GM06990 (cell line): ENCODE measurements at regions not wholly inside any gene's neighbourhood (a gene's known extent, or its start where the extent isn't known, plus 50 kb on each side); places are given as distances from the start of the nearest gene placed in this dataset.

ENCODE experiments used
- DNase-seq: peaks from one replicate; pipeline ENCODE4 v3.0.0-alpha.2; 2011; ENCODE audit not compliant: insufficient read length; ENCODE audit errors: extremely low read depth
- H3K27me3 ChIP-seq: replicated peaks from 2 replicates; pipeline ENCODE4 v1.6.0; 2011; ENCODE audit warnings: low read length; ENCODE audit not compliant: control insufficient read depth, insufficient read depth
- H3K36me3 ChIP-seq: 2 replicates; pipeline ENCODE4 v1.5.1; 2011; ENCODE audit warnings: low read length; ENCODE audit not compliant: control insufficient read depth, insufficient read depth
- H3K4me3 ChIP-seq: replicated peaks from 2 replicates; pipeline ENCODE4 v1.5.1; 2011; ENCODE audit warnings: low read depth, mild to moderate bottlenecking, control low read depth, low read length
- TF ChIP-seq, protein P1 (sequence below): IDR thresholded peaks from 2 replicates; pipeline ENCODE4 v1.5.1; 2011; ENCODE audit warnings: low read length, control low read depth, mild to moderate bottlenecking, inconsistent platforms; ENCODE audit not compliant: insufficient read depth, poor library complexity, severe bottlenecking

DNA sequence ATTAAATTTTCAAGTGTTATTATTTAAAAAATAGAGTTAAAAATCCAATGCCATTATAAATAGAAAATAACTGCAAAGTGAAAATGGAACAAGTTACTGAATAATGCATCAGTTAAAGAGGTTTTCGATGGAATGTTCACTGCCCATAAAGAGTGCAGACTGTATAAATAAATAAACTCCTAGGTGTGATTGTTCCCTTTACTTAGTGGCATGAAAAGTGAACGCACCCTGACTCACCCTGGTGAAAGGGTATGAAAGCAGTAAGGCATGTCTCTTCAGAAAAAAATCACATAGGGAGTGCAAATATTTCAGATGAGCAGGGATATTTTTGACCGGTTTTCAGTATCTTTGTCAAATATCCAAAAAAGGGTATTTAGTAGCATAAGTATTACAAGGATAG is 387.8 kb downstream of the DCAF12L2 start:
- TF ChIP-seq, protein P1, sequence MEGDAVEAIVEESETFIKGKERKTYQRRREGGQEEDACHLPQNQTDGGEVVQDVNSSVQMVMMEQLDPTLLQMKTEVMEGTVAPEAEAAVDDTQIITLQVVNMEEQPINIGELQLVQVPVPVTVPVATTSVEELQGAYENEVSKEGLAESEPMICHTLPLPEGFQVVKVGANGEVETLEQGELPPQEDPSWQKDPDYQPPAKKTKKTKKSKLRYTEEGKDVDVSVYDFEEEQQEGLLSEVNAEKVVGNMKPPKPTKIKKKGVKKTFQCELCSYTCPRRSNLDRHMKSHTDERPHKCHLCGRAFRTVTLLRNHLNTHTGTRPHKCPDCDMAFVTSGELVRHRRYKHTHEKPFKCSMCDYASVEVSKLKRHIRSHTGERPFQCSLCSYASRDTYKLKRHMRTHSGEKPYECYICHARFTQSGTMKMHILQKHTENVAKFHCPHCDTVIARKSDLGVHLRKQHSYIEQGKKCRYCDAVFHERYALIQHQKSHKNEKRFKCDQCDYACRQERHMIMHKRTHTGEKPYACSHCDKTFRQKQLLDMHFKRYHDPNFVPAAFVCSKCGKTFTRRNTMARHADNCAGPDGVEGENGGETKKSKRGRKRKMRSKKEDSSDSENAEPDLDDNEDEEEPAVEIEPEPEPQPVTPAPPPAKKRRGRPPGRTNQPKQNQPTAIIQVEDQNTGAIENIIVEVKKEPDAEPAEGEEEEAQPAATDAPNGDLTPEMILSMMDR, result no peak
- H3K4me3 ChIP-seq, result no peak overlapping the region
- no peaks in the 10 kb centered on the region for H3K27me3 ChIP-seq
- H3K36me3 ChIP-seq, result no peaks in the 10 kb centered on the region
- DNase-seq, result no peak

DNA sequence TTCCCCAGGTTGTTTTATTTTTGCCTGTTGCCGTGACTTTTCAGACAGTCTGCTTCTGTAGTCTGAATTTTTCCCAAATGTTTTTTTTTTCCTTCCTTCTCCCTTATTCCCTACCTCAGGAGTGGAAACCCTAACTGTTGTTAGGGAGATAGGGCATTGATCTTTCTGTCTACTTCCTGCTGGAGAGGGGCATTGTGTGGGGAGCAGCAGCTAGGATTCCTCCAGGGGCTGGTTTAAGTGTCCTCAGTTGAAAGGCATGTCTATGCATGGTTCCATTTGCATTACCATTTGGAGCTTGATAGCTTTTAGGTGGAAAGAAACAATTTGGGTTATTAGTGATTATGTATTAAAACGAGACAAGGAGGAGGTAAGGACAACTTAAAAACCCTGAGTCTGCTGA is 383.9 kb downstream of the DCAF12L2 start:
- TF ChIP-seq, protein P1, result no peak
- H3K4me3 ChIP-seq, result no peak overlapping the region
- no peaks in the 10 kb centered on the region for H3K36me3 ChIP-seq
- no peak for DNase-seq
- no peaks in the 10 kb centered on the region for H3K27me3 ChIP-seq

DNA sequence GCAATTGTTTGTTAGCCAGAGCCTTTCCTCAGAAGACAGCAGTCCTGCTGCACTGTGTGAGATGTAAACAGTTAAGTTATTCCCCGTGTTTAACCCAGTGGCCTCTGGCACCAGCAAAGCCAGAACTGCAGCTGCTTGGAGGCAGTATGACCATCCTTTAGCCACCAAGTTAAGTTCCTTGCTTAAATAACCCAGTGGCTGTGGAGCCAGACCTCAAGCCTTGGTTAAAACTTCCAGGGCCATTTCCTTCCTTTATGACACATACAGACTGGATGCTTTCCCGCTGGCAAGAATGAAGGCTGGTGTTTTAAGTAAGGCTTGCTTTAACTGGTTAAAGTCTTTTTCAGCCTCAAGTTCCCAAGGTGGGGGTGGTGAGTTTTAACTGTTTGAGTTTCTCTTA is 379.8 kb downstream of the DCAF12L2 start:
- Histone ChIP-seq H3K4me3 (no peak overlapping the region), H3K27me3 (no peaks in the 10 kb centered on the region), H3K36me3 (no peaks in the 10 kb centered on the region)
- no peak for DNase-seq
- TF ChIP-seq, protein P1, result no peak

DNA sequence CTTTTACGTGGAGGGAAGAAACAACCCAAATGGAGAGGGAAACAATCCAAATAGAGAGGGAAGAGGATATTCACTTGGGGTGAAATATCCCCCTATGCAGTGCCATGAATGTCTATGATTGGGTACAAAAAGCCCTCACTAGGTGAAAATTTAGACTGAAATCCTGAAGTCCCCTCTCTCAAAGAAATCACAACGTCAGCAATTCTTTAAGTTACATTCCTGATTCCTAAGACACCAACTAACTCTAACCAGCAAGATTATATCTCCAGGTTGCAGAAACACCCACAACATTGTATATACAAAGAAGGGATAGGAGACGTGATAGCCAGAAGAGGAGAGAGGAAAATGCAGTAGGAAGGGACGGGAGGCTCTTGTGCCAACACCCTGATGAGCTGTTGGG is 374.3 kb downstream of the DCAF12L2 start:
- DNase-seq, result no peak
- TF ChIP-seq, protein P1, result no peak
- Histone ChIP-seq H3K36me3 (no peaks in the 10 kb centered on the region), H3K27me3 (no peaks in the 10 kb centered on the region), H3K4me3 (no peak overlapping the region)

DNA sequence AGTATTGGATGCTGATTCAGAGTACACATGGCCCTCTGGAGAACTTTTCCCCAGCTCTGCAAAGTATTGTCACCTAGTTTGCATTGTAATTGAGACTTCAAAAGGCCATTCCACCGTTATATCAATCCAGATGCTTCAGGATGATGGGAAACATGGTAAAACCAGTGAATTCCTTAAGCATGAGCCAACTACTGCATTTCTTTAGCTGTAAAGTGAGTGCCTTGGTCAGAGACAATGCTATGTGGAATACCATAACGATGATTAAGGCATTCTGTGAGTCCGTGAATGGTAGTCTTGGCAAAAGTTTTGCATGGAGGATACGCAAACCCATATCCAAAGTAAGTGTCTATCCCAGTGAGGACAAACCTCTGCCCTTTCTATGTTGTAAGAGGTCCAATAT is 355.2 kb downstream of the DCAF12L2 start:
- Histone ChIP-seq H3K27me3 (no peaks in the 10 kb centered on the region), H3K4me3 (no peak overlapping the region), H3K36me3 (no peaks in the 10 kb centered on the region)
- TF ChIP-seq, protein P1, result no peak
- no peak for DNase-seq

DNA sequence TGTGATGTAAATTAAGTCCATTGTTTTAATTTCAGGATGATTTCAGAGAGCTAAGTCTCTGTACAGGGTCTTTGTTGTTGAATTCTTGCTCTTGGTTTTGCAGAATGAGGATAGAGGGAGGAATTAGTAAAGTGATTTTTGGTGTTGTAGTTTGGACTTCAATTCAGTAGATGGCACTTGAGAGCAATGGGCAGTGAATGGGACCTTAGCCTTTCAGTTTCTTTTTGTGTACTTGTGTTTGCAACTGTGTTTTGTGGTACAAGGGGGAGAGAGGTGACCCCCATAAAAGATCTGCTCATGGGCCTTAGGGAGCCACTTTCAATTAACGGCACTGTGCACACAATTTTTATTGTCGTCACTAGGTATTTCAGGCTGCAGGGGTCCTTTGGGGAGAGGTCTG is 340.0 kb downstream of the DCAF12L2 start:
- Histone ChIP-seq H3K27me3 (no peaks in the 10 kb centered on the region), H3K36me3 (no peaks in the 10 kb centered on the region), H3K4me3 (no peak overlapping the region)
- TF ChIP-seq, protein P1, result no peak
- DNase-seq, result no peak
